ENCODE measurements at regions not wholly inside any gene's neighbourhood (a gene's known extent, or its start where the extent isn't known, plus 50 kb on each side); places are given as distances from the start of the nearest gene placed in this dataset.
A peak's percentile ranks its signal among the peaks of the same experiment; 100 is the strongest.

- no peak for TF ChIP-seq NFE2L2 (IDR thresholded peaks at IDR 0.05; ENCODE audit: low read depth, low read length)
- TF ChIP-seq POLR2A (IDR thresholded peaks at IDR 0.05; ENCODE audit: low read depth, low read length): no peak
Observed at GRCh38 chr6:56314683-56315523, 67.5 kb upstream of the COL21A1 start (continued).

GRCh38 chr6:56311533-56312448 lies 64.4 kb upstream of the COL21A1 start:
- dilution Hi-C loops (cut with HindIII; ENCODE audit: low sequenced_read_pairs, unreplicated experiment) (no loop called here), intact Hi-C loops (cut with micrococcal nuclease) (no loop called here), in situ Hi-C loops (cut with MboI; ENCODE audit: low sequenced_read_pairs) (no loop called here)
- Histone ChIP-seq H3K36me3 (ENCODE audit: control insufficient read depth, insufficient read depth, low read length) (no peaks in the 10 kb centered on the region), H4K20me1 (ENCODE audit: insufficient read depth, low read length) (no peaks in the 10 kb centered on the region), H3K27me3 (ENCODE audit: control insufficient read depth, insufficient read depth, low read length) (peaks cover 1% of the 10 kb centered on the region; the same call in 1 of the 2 replicates), H4K5ac (ENCODE audit: low read depth, low read length) (no peak overlapping the region), H3K14ac (replicated peaks; ENCODE audit: low read depth, low read length) (no peak overlapping the region; the same call in 1 of the 2 replicates), H2AFZ (replicated peaks; ENCODE audit: low read length, poor library complexity) (no peak overlapping the region), H2BK15ac (ENCODE audit: low read depth, low read length) (no peak overlapping the region), H4K8ac (ENCODE audit: low read depth in 2 of 2, low read length in 2 of 2) (no peak overlapping the region), H3K4me2 (ENCODE audit: low read depth, low read length) (no peak overlapping the region), H3K79me1 (ENCODE audit: low read depth in 1 of 2, low read length in 2 of 2) (no peaks in the 10 kb centered on the region), H3K9me1 (ENCODE audit: insufficient read depth, low read length) (no peaks in the 10 kb centered on the region), H3K9ac (ENCODE audit: low read depth, low read length) (no peak overlapping the region), H3K18ac (ENCODE audit: low read depth, low read length) (no peak overlapping the region), H3K27ac (ENCODE audit: insufficient read depth, low read length) (no peak overlapping the region), H2BK20ac (ENCODE audit: low read depth, low read length) (no peak overlapping the region), H3K4me3 (ENCODE audit: insufficient read depth, low read depth, low read length) (no peak overlapping the region), H2AK5ac (ENCODE audit: low read depth, low read length) (no peak overlapping the region), H3K9me3 (ENCODE audit: control insufficient read depth, insufficient read depth, low read length) (no peaks in the 10 kb centered on the region), H2AK9ac (replicated peaks; ENCODE audit: low read depth, low read length, poor library complexity) (no peak overlapping the region), H3K56ac (ENCODE audit: extremely low read depth, insufficient read depth, low read length) (no peak overlapping the region), H3K4ac (ENCODE audit: low read depth, low read length) (no peak overlapping the region), H2BK120ac (ENCODE audit: low read depth, low read length) (no peak overlapping the region), H4K91ac (ENCODE audit: insufficient read depth, low read depth, low read length) (no peak overlapping the region), H3K4me1 (ENCODE audit: control insufficient read depth, insufficient read depth, low read length) (peaks cover 2% of the 10 kb centered on the region; the same call in 1 of the 2 replicates), H3K23ac (ENCODE audit: low read depth, low read length) (no peak overlapping the region), H2BK5ac (ENCODE audit: low read depth, low read length, poor library complexity, severe bottlenecking) (no peak overlapping the region)
- CTCF ChIA-PET: no interaction called here
- POLR2A ChIA-PET (ENCODE audit: unreplicated experiment): no interaction called here
- TF ChIP-seq MAZ (IDR thresholded peaks at IDR 0.05; ENCODE audit: borderline replicate concordance, low read depth, low read length): no peak
- TF ChIP-seq, protein P1, sequence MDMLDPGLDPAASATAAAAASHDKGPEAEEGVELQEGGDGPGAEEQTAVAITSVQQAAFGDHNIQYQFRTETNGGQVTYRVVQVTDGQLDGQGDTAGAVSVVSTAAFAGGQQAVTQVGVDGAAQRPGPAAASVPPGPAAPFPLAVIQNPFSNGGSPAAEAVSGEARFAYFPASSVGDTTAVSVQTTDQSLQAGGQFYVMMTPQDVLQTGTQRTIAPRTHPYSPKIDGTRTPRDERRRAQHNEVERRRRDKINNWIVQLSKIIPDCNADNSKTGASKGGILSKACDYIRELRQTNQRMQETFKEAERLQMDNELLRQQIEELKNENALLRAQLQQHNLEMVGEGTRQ (IDR thresholded peaks at IDR 0.05; ENCODE audit: low read depth, low read length): peak; percentile 27; the same call in 1 of the 2 replicates
- peak; percentile 19 for ATAC-seq (ENCODE audit: low read depth)
- DNase-seq: peak; percentile 9
- 25% methylated on average over 4 of the region's 5 CpGs; no CpG with 5 or more reads in 1 of the 2 experiments for WGBS, 2 experiments (ENCODE audit: extremely low coverage in 2 of 2, insufficient read length in 1 of 2)
- BruUV-seq (replicated peaks): no TSS peak

All from IMR-90 (cell line).